ENCODE measurements at regions not wholly inside any gene's neighbourhood (a gene's known extent, or its start where the extent isn't known, plus 50 kb on each side); places are given as distances from the start of the nearest gene placed in this dataset.

- Histone ChIP-seq H3K4me1 (ENCODE audit: insufficient read depth, low read length, severe bottlenecking) (no peaks in the 10 kb centered on the region), H3K9me2 (ENCODE audit: low read depth, low read length) (no peaks in the 10 kb centered on the region), H3K4me2 (ENCODE audit: low read length) (no peak overlapping the region), H2AFZ (ENCODE audit: low read length) (no peak overlapping the region), H3K27ac (ENCODE audit: low read depth, low read length, poor library complexity, severe bottlenecking) (no peak overlapping the region), H3K79me2 (ENCODE audit: insufficient read depth, low read length) (no peaks in the 10 kb centered on the region), H3K9me3 (ENCODE audit: low read length) (no peaks in the 10 kb centered on the region), H3K9ac (ENCODE audit: low read length) (no peak overlapping the region), H4K20me1 (ENCODE audit: insufficient read depth, low read length) (no peaks in the 10 kb centered on the region), H3K27me3 (ENCODE audit: insufficient read depth, low read length) (no peaks in the 10 kb centered on the region), H3F3A (ENCODE audit: insufficient read depth, low read length) (no peaks in the 10 kb centered on the region), H3K4me3 (ENCODE audit: low read depth, low read length, poor library complexity, severe bottlenecking) (no peak overlapping the region), H3K36me3 (ENCODE audit: insufficient read depth, low read length) (no peaks in the 10 kb centered on the region)
- TF ChIP-seq EZH2 (IDR thresholded peaks at IDR 0.05; ENCODE audit: borderline replicate concordance, low read length): no peak
- no peak for TF ChIP-seq CTCF (IDR thresholded peaks at IDR 0.05; ENCODE audit: low read length)
Measured at GRCh38 chr13:74593688-74594087, 459.5 kb upstream of the KLF12 start.

- Histone ChIP-seq H3K4me1 (ENCODE audit: insufficient read depth, low read length, severe bottlenecking) (no peaks in the 10 kb centered on the region), H3F3A (ENCODE audit: insufficient read depth, low read length) (no peaks in the 10 kb centered on the region), H3K27me3 (ENCODE audit: insufficient read depth, low read length) (no peaks in the 10 kb centered on the region), H3K9ac (ENCODE audit: low read length) (no peak overlapping the region), H3K79me2 (ENCODE audit: insufficient read depth, low read length) (no peaks in the 10 kb centered on the region), H3K4me3 (ENCODE audit: low read depth, low read length, poor library complexity, severe bottlenecking) (no peak overlapping the region), H3K27ac (ENCODE audit: low read depth, low read length, poor library complexity, severe bottlenecking) (no peak overlapping the region), H3K9me2 (ENCODE audit: low read depth, low read length) (no peaks in the 10 kb centered on the region), H3K9me3 (ENCODE audit: low read length) (no peaks in the 10 kb centered on the region), H2AFZ (ENCODE audit: low read length) (no peak overlapping the region), H3K4me2 (ENCODE audit: low read length) (no peak overlapping the region), H4K20me1 (ENCODE audit: insufficient read depth, low read length) (no peaks in the 10 kb centered on the region), H3K36me3 (ENCODE audit: insufficient read depth, low read length) (no peaks in the 10 kb centered on the region)
- no peak for TF ChIP-seq CTCF (IDR thresholded peaks at IDR 0.05; ENCODE audit: low read length)
- TF ChIP-seq EZH2 (IDR thresholded peaks at IDR 0.05; ENCODE audit: borderline replicate concordance, low read length): no peak
Measured at GRCh38 chr13:74586847-74587246, 452.6 kb upstream of the KLF12 start.

GRCh38 chr13:74576420-74576819 is 442.2 kb upstream of the KLF12 start:
- no peak overlapping the region for H2AFZ ChIP-seq (ENCODE audit: low read length)
- no peaks in the 10 kb centered on the region for H3K36me3 ChIP-seq (ENCODE audit: insufficient read depth, low read length)
- H3K9me3 ChIP-seq (ENCODE audit: low read length): no peaks in the 10 kb centered on the region
- no peak overlapping the region for H3K4me3 ChIP-seq (ENCODE audit: low read depth, low read length, poor library complexity, severe bottlenecking)
- H3K4me1 ChIP-seq (ENCODE audit: insufficient read depth, low read length, severe bottlenecking): no peaks in the 10 kb centered on the region
- no peak overlapping the region for H3K27ac ChIP-seq (ENCODE audit: low read depth, low read length, poor library complexity, severe bottlenecking)
- no peak for TF ChIP-seq CTCF (IDR thresholded peaks at IDR 0.05; ENCODE audit: low read length)
- TF ChIP-seq EZH2 (IDR thresholded peaks at IDR 0.05; ENCODE audit: borderline replicate concordance, low read length): no peak
- H3K4me2 ChIP-seq (ENCODE audit: low read length): no peak overlapping the region
- H3K9ac ChIP-seq (ENCODE audit: low read length): no peak overlapping the region
- no peaks in the 10 kb centered on the region for H3F3A ChIP-seq (ENCODE audit: insufficient read depth, low read length)
- H3K79me2 ChIP-seq (ENCODE audit: insufficient read depth, low read length): no peaks in the 10 kb centered on the region
- H4K20me1 ChIP-seq (ENCODE audit: insufficient read depth, low read length): no peaks in the 10 kb centered on the region
- H3K27me3 ChIP-seq (ENCODE audit: insufficient read depth, low read length): no peaks in the 10 kb centered on the region
- no peaks in the 10 kb centered on the region for H3K9me2 ChIP-seq (ENCODE audit: low read depth, low read length)

Measured in OCI-LY1 (cell line).